Sciatic nerve (tissue), 2 donors: ENCODE measurements at regions not wholly inside any gene's neighbourhood (a gene's known extent, or its start where the extent isn't known, plus 50 kb on each side); places are given as distances from the start of the nearest gene placed in this dataset.
"Not testable (repeated sequence)": the region's sequence is repeated elsewhere in the genome, so short reads cannot be mapped to it uniquely, and the experiment has no call there.

ENCODE experiments used
- ATAC-seq: fragments of 200-7000 bp; cut with Tn5 transposase; one replicate; pipeline ENCODE4 v1.9.1; 2020; ENCODE audit warnings: mild to moderate bottlenecking, moderate library complexity
- DNase-seq: peaks from one replicate; pipeline ENCODE4 v3.0.0-alpha.2; 2020; ENCODE audit warnings: low spot score
- intact Hi-C: fragments of 100-400 bp; cut with DNase I; formaldehyde crosslinking; loops from one replicate; pipeline ENCODE4 v1.14.2; 2022
- donor health status: DM: no; HTN: no; CAD: no.
- donor health status: DM: no; HTN: no; CAD: no.

GRCh38 chr1:209116705-209117104, 466.8 kb upstream of the CAMK1G start:
- no peak for ATAC-seq
- no peak for DNase-seq
- intact Hi-C loops, result no loop called here

GRCh38 chr1:209123601-209124000, 459.9 kb upstream of the CAMK1G start:
- ATAC-seq (no peak), DNase-seq (no peak)

DNA sequence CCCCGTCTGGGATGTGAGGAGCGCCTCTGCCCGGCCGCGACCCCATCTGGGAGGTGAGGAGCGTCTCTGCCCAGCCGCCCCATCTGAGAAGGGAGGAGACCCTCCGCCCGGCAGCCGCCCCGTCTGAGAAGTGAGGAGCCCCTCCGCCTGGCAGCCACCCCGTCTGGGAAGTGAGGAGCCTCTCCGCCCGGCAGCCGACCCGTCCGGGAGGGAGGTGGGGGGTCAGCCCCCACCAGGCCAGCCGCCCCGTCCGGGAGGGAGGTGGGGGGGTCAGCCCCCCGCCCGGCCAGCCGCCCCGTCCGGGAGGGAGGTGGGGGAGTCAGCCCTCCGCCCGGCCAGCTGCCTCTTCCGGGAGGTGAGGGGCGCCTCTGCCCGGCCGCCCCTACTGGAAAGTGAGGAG, 454.4 kb upstream of the CAMK1G start:
- ATAC-seq, DNase-seq, intact Hi-C loops: not testable (repeated sequence)

More at GRCh38 chr1:209123601-209124000, 459.9 kb upstream of the CAMK1G start:
- intact Hi-C loops, result no loop called here

GRCh38 chr1:209130886-209131285, 452.6 kb upstream of the CAMK1G start:
- ATAC-seq (no peak), DNase-seq (no peak)
- intact Hi-C loops, result no loop called here

- intact Hi-C loops, result no loop called here
- DNase-seq (no peak), ATAC-seq (no peak)
Measured at GRCh38 chr1:209132736-209133467, 450.6 kb upstream of the CAMK1G start.

GRCh38 chr1:209134001-209134400, 449.5 kb upstream of the CAMK1G start:
- DNase-seq, result no peak
- intact Hi-C loops, result no loop called here
- ATAC-seq, result no peak

DNA sequence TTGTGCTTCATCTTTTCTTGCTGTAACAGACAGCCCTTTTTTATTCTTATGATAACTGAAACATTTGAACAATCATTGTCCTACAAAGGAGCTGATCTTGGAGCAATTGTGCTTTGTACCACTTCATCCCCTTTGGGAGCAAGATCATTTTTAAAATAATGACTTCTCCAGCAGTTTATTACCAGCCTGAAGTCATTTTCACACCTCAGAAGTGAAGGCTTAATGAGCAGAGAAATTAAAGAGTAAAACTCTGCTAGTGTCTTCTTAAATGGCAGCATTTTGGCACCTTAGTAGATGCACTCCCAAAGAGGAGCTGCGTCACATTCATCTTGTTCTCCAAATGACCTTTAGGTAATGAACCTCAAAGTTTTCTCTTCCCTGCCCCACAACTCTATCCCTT, 439.6 kb upstream of the CAMK1G start:
- no peak for ATAC-seq
- no peak for DNase-seq
- intact Hi-C loops, result no loop called here

GRCh38 chr1:209150114-209150513, 433.4 kb upstream of the CAMK1G start:
- intact Hi-C loops, result no loop called here
- no peak for ATAC-seq
- no peak for DNase-seq

DNA sequence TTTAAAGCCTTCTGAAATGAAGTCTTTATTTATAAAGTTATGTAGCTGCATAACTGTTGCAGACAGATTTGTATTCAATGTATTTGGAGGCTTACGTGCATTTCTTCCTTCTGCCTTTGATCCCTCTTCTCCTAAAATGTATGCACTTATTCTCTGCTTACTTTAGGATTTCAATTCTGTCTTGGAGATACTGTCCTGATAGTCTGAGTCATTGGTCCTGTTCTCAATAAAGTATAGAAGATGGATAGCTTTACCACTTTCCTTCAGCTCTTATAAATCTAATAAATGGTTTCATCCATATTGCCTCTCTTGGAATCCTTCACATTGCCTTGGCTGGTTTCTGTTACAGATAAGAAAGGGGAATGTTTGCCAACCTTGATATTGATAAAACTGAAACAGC, 430.1 kb upstream of the CAMK1G start:
- ATAC-seq, result no peak

DNA sequence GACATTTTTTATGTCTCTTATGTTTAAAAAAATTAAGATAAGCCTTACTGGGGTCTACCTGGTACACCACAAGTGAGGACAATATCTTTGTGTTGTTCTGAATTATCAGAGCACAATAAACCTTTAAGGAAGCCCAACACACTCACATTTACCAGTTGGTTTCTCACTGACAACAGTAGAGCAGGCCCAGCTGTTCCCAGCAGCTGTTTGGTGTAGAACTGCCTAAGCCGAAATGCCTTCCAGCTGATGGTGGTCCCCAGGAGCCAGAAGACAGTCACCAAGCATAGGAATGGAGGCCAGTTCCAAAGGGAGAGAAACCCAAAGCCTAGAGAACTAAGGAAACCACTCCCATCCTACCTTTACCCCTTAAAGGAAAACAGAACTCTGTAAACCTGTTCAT, 428.6 kb upstream of the CAMK1G start:
- ATAC-seq (no peak), DNase-seq (no peak)
- intact Hi-C loops, result no loop called here

More for the DNA sequence above, 430.1 kb upstream of the CAMK1G start:
- no peak for DNase-seq
- intact Hi-C loops, result no loop called here

- DNase-seq (no peak), ATAC-seq (no peak)
- intact Hi-C loops, result no loop called here
Measured at GRCh38 chr1:209155546-209155945, 428.0 kb upstream of the CAMK1G start.

DNA sequence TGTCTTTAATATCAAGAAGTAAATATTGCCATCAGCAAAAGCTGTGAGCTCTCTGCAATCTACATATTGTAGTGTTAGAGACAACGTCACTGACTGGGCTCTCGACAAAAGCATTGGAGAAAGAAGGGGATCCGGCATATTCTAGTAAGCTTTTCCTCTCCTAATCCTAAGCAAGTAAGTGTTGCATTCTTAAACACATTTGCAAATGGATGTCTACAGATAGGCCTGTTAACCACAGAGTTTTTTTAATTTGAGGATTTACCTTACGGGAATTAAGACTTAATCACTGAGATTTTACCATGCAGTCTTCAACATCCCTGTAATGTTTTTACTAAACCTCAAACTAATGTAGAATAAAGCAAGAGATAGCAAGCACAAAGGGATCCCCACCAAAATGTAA, 426.5 kb upstream of the CAMK1G start:
- DNase-seq, result no peak
- ATAC-seq, result no peak
- intact Hi-C loops, result no loop called here

- DNase-seq (no peak), ATAC-seq (no peak)
- intact Hi-C loops, result no loop called here
Measured at GRCh38 chr1:209157546-209158249, 425.8 kb upstream of the CAMK1G start.

GRCh38 chr1:209158851-209159250, 424.7 kb upstream of the CAMK1G start:
- intact Hi-C loops, result no loop called here
- ATAC-seq (no peak), DNase-seq (no peak)

DNA sequence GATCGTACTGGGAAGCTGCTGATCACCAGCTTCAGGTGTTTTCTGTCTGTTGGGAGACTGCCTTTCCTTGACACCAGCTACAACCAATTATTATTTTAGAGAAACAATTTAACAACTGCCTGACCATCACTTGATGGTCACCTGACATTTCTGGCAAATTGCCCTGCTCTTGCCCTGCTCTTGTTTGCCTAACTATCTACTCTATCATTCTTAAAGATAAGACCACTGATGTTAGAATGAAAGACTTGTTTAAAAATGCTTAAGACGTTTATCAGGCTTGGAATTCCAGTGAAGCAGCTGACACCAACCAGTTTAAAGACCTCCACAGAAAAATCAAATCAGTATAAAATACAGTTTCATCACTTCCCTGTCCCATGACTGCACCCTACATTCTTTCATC, 423.3 kb upstream of the CAMK1G start:
- ATAC-seq, result no peak
- DNase-seq, result no peak
- intact Hi-C loops, result no loop called here

- ATAC-seq (no peak), DNase-seq (no peak)
- intact Hi-C loops, result no loop called here
Measured at GRCh38 chr1:209162651-209163050, 420.9 kb upstream of the CAMK1G start.

DNA sequence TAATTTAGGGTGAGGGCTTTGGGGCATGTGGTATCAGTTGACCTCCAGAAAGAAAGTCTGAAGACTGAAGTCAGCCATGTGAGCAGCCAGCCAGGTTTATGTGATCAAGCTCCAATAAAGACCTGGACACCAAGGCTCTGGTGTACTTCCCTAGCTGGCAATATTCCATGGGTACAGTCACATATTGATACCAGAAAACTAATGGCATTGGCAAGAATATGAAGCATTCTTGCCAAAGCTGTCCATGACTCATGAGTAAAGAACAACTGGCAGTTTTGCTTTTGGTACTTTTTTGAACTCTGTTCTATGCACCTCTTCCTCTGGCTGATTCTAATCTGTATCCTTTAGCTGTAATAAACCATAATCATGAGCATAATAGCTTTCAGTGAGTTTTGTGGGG, 415.3 kb upstream of the CAMK1G start:
- ATAC-seq (no peak), DNase-seq (no peak)
- intact Hi-C loops, result no loop called here

- intact Hi-C loops, result no loop called here
- DNase-seq (no peak), ATAC-seq (no peak)
Measured at GRCh38 chr1:209171151-209171550, 412.4 kb upstream of the CAMK1G start.

DNA sequence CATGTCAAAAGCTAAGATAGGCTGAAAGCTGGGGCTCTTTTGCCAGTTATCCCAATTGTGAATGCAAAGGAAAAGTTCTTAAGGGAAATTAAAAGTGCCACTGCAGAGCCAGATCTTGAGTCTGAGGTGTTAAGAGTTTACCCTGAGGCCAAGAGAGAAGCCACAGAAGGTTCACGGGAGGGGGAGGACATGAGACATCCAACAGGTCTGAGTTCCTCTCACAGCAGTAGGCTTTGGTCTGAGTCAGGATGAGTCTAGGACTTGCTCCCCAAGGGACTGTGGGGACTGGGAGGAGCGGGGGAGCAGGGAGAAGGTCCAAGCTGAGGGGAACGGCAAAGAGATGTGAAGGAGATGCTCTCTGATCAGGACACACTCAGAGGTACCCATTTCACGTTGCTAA, 411.2 kb upstream of the CAMK1G start:
- ATAC-seq, result no peak
- intact Hi-C loops, result no loop called here
- no peak for DNase-seq

GRCh38 chr1:209172792-209173542, 410.5 kb upstream of the CAMK1G start:
- DNase-seq, intact Hi-C loops, ATAC-seq: not testable (repeated sequence)
